WTC11 (cell line): ENCODE measurements at regions not wholly inside any gene's neighbourhood (a gene's known extent, or its start where the extent isn't known, plus 50 kb on each side); places are given as distances from the start of the nearest gene placed in this dataset.

ENCODE experiments used
- TF ChIP-seq, protein P1 (sequence below): fragments of 200-600 bp; IDR thresholded peaks from 2 replicates; pipeline ENCODE4 v1.8.0; 2022; ENCODE audit warnings: antibody characterized with exemption
- TF ChIP-seq, protein P2 (sequence below): sonication (generic); formaldehyde crosslinking; IDR thresholded peaks from 2 replicates; pipeline ENCODE4 v1.8.0; 2023; ENCODE audit warnings: missing genetic modification reagents

DNA sequence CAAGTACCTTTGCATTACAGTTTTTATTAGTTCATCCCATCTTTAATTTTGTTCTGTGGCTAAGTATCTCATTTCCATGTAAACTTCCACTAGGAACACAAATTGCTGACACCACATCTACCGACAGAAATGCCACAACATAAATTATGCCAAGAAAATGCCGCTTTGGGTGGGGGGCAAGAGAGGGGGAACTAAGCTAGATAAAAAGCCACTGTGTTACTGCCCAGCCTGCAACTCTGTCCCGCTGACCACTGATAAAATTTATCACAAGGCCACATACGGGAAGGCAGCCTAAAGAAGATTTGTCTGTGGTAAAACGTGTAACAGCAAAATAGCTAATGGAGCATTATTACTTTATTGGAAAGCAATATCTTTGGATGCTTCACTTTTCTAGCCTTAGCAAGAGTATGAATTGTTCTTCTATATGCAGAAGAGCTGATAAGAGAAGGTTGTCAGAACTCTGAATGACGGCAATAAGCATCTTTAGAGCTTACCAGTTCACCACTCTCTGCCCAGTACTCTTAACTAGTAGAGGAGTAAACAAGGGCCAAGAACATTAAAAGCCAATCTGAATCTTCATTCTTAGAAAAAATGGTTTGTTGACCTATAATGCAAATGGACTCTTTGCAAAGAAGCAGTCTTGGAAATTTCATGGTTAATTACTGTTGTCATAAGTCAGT, 172.2 kb upstream of the MEF2C start:
- TF ChIP-seq, protein P1, sequence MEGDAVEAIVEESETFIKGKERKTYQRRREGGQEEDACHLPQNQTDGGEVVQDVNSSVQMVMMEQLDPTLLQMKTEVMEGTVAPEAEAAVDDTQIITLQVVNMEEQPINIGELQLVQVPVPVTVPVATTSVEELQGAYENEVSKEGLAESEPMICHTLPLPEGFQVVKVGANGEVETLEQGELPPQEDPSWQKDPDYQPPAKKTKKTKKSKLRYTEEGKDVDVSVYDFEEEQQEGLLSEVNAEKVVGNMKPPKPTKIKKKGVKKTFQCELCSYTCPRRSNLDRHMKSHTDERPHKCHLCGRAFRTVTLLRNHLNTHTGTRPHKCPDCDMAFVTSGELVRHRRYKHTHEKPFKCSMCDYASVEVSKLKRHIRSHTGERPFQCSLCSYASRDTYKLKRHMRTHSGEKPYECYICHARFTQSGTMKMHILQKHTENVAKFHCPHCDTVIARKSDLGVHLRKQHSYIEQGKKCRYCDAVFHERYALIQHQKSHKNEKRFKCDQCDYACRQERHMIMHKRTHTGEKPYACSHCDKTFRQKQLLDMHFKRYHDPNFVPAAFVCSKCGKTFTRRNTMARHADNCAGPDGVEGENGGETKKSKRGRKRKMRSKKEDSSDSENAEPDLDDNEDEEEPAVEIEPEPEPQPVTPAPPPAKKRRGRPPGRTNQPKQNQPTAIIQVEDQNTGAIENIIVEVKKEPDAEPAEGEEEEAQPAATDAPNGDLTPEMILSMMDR, result no peak
- TF ChIP-seq, protein P2, sequence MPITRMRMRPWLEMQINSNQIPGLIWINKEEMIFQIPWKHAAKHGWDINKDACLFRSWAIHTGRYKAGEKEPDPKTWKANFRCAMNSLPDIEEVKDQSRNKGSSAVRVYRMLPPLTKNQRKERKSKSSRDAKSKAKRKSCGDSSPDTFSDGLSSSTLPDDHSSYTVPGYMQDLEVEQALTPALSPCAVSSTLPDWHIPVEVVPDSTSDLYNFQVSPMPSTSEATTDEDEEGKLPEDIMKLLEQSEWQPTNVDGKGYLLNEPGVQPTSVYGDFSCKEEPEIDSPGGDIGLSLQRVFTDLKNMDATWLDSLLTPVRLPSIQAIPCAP (CRISPR knock-in tag), result no peak
